DMS53 treated with DMSO at 0.1 percent for 48 hours (cell line): ENCODE measurements at regions not wholly inside any gene's neighbourhood (a gene's known extent, or its start where the extent isn't known, plus 50 kb on each side); places are given as distances from the start of the nearest gene placed in this dataset.
"Not testable (repeated sequence)": the region's sequence is repeated elsewhere in the genome, so short reads cannot be mapped to it uniquely, and the experiment has no call there.

Experiments
- DNase-seq: peaks from one replicate; lab custom pipeline; 2025; ENCODE audit not compliant: unreplicated experiment; lab: John Stamatoyannopoulos, UW

DNA sequence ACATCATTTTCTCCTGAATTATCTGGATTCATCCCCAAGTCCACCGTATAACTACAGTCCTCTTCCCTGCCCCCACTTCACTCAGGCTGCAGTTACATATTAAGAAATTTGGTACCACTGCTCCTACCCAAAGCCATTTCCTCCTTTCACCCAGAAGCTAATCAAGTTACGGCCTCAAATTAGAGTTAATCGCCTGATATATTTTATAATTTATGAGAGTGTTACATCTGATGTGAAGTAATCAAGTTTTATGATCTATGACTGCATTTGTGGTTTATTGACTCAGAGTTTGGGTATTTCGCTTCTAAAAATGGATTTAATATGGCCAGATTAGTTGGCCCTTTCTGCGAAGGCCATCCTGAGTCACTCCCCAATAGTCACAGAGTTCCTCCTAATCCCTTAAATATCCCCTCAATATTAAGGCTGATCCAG lies 223.6 kb upstream of the KIF2A start:
- no peak for DNase-seq

DNA sequence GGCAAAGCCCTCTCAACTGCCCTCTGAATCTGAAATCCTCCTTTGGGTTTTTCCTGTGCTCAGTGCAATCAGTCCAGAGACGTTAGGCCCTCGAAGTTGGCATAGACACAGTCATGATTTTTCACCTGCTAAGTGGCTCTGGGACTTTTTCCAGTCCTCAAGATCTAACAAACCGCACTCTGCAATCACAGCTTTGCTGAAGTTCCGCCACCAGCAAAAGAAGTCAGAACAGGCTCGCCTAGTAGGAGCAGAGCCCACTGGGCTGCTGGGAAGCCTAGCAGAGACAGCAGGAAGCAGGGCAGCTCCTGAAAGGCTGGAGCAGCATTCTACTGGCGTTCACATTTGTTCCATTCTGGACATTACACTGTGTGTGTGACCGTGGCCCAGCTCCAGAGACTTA lies 222.8 kb upstream of the KIF2A start:
- DNase-seq = no peak

DNA sequence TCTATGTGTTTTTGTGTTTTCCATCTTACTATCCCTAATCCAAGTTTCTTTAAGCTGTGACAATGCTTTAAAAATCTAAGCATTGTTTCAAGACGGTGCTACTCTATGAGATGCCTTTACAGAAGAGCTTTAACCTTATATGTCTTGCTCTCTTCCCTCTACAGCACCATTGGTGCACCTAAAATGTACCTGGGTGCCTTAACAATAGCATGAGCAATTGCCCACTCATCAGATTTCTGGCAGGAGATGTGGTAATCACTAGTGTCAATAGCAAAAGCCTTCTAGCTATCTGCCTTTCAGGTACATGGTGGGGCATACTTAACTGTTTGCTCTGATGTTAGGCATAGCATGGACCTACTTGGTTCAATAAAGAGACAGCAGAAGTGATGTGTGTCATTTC lies 222.3 kb upstream of the KIF2A start:
- no peak for DNase-seq

DNA sequence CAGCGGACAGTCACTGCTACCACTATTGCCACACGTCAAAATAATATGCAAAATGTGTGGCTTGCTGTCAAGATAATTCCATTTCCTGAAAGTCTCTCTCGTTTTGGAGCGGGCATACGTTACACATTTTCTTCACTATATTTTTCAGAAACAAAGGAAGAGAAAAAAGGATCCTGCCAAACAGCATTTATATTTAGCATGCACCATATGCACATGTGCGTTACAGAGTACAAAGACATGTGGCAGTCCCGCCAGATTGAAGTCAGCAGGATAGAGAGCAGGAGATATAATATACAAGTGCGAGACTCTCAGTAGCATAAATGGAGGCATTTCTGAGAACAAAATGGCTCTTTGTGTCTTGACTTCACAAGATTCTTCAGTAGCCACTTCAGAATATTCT lies 221.6 kb upstream of the KIF2A start:
- no peak for DNase-seq

DNA sequence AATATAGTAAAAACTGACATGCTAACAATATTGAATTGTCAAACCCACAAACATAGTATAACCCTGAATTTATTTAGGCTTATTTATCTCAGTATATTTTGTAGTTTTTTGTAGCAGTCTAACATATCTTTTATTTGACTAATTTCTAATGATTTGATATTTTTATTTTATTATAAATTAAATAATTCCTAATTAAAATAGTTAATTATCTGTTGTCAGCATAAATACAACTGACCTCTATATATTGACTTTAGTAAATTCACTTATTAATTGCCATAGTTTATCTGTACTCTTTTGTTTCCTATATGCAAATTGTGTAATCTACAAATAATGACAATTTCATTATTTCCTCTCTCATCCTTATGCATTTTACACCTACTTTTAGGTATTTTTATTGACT lies 215.1 kb upstream of the KIF2A start:
- no peak for DNase-seq

DNA sequence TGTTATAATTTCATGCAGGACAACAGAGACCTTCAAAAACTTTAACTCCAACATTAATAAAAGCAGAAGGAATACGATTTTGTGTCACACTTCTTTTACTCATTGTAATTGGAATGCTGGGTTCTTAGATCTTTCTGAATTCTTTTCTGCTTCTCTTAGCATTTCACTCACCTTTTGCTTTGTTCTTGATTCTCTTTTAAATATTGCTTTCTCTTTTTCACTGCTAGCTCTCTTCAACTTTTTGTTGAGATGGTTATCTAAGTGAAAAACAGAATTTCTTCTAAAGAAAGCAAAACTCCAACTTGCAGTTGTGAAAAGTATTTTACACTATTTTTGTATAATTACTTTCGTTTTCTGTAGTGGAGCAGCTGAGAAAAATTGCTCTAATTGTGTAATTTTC lies 212.6 kb upstream of the KIF2A start:
- DNase-seq = no peak

DNA sequence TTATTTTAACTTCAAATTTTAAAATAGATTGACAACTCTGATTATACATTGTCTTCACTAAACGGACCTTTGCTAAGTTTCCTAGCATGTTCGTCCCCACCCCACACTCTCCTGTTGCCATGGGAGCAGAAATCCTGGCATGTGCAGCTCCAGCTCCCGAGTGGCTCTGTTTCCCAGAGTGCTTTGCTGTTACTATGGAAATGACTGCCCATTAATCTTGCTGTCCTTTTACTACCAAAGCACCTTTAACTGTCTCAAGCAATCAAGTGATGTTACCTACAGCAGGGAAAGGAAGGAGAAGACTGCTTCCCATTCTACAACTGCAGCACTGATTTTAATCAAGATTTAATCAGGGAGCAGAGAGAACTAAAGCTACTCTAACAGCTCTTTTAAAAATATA lies 212.0 kb upstream of the KIF2A start:
- DNase-seq = peak; percentile 35

DNA sequence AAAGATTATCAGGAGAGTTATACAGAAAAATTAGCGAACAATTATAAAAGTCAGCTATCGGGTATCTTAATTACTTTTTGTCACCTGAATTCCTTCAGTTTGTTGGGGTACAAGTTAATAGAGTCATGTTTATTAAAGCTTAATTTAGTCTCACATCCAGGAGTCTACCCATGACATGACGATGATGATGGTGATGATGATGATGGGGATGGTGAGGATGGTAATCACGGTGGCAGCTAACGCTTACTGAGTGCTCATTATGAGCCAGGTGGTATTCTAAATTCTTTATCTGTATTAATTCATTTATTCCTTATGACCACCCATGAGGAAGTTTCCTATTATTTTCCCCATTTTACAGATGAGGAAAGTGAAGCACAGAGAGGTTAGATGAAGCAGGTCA lies 208.6 kb upstream of the KIF2A start:
- no peak for DNase-seq

DNA sequence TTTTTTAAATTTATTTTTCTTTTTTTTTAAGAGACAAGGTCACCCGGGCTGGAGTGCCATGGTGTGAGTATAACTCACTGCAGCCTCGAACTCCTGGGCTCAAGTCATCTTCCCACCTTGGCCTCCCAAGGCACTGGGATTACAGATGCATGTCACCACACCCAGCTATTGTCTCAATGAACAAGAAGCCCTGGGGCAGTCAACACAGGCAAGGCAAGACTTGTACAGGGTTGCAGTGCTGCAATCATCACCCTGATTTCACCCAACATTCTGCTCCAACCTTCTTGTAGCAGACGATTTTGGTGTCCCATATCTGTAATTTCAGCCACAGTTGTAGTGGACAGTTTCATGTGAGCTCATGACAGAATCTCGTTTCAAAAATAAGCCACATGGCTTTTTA lies 205.8 kb upstream of the KIF2A start:
- DNase-seq = no peak

DNA sequence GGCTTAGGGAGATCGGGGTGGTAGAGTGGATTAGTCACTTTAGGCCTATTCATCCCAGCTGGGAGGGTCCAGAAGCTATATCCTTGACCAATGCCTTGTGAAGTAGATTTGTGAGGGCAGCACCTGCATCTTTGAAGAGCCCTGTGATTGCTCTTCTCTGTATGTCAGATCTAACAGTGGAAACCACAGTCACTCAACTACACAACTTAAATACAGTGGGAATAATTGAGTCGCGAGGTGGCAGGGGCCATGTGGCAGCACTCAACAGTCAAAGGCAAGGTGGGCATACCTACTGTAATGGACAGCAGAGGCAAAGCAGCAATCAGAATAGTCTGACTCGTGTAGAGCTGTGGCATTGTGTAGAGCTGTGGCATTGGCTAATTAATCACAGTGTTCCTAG lies 202.1 kb upstream of the KIF2A start:
- not testable (repeated sequence) for DNase-seq

DNA sequence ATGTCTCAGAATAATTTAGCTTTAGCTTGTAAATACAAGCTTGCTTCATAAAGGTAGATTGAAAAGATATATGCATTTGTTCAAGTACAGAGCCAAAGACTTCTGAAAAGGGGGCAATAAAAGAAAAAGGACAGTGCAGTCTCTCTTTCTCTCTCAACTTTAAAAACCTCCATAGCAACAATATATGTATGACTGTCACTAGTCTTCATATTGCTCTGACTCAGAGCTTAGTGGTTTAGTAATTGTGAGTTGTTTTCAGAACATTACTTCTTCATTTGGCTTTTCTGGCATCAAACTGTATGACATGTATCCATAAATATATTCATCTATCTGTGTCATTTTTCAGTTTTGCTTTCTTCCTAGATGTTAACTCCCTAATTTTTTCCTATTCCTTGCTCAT lies 194.6 kb upstream of the KIF2A start:
- DNase-seq = no peak

DNA sequence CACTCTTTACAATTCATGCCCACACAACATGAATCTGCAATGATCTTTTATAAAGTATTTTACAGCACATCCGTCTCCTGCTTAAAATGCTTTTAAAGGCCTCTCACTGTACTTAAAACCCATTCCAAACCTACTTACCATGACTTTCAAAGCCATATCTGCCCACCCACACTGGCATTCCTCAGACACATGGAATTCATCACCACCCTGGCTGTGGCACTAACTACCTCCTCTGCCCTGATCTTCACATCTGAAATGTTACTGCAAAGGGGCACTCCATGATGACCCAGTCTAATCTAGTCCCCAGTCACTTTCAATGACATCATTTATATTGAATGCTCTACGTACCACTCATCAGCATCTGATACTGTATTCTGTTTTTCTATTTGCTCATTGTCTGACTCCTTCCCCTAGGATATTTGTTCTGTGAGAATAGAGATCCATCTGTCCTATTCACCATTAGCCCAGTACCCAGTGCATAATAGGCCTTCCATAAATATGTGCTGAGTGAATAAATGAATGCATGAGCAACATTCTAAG lies 193.2 kb upstream of the KIF2A start:
- no peak for DNase-seq

DNA sequence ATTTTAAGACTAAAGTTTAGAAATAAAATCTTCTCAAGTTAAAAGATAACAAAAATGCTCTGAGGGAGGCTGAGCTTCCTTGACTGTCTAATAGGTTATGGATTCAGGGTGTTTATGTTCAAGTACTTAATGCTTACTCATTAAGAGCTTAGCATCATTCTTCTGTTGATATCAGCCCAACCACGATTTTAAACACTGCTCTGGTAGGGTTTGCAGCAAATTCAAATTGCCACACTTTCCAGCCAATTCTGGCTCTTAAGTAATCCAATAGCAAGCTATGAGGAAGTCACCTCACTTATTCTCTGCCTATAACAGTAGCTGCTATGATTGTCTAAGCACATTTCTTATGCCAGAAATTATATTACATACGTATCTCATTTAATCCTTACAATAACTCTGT lies 191.0 kb upstream of the KIF2A start:
- no peak for DNase-seq

DNA sequence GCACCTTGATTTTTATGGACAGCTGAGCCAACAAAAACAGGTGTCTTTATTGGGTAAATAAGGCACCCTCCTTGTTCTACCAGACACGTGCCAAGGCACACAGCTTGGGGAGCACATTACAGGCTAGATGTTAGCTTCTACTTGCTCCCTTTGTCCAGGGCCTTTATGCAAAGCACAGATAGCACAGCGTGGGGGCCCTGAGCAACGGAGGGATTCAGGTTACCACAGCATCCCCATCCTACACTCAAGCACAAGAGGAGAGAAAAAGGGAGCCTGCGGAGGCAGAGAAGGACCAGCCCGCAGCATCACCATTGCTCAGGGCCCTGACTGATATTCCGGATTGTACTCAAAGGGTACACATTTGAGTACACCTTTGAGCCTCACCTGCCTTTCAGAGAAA lies 181.7 kb upstream of the KIF2A start:
- DNase-seq = no peak

DNA sequence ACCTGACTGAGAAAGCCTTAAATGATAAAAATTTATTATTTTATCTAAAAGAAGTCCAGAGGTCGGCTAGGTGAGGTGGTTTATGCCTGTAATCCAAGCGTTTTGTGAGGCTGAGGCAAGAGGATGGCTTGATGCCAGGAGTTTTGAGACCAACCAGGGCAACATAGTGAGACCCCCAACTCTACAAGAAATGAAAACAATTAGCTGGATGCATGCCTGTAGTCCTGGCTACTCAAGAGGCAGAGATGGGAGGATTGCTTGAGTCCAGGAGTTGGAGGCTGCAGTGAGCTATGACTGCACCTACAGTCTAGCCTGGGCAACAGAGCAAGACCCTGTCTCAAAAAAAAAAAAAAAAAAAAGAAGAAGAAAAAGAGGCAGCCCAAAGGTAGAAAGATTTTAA lies 179.9 kb upstream of the KIF2A start:
- no peak for DNase-seq

DNA sequence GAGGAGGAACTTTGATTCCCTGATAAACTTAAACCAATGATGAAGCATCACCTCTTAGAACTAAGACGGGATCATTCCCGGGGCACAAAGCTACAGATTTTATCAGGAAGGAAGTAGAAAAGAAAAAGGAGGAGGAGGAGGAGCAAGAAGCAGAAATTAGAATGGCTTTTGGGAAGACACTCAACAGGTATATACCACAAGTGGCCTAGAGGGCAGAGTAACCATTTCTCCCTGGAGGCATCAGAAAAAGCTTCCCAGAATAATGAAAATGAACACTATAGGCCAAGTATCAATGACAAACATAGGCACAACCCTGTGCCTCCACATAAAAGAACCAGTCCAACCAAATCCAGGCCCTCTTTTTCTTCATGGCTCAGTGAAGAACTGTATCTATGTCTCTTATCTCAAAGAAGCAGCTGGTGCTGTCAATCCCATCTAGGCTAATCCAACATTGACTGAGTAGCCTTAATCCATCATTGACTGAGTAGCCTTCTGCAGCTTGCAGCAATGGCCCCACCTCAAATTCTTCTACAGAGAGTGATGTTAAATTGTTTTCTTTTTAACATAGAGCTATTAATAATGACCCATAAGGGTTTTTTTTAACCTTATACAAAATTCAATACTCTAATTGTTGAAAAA lies 178.8 kb upstream of the KIF2A start:
- DNase-seq = no peak

DNA sequence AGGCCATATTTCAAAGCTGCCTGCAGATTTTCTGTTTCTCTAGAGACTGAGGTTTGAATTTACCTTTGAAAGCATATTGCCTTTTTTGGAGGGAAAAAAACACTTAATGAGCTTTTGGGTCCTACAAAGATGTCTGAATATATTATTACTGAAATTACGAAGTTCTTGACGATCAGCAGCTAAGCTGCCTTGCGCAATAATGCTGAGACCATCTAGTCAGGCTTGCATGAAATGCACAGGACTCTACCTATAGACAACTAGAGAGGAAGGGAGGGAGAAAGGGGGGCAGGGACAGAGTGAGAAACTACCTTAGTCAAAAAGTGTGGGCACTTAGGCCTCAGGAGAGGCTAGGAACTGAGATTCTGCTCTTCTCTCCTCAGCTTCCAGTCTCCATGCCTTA lies 175.9 kb upstream of the KIF2A start:
- DNase-seq = no peak

DNA sequence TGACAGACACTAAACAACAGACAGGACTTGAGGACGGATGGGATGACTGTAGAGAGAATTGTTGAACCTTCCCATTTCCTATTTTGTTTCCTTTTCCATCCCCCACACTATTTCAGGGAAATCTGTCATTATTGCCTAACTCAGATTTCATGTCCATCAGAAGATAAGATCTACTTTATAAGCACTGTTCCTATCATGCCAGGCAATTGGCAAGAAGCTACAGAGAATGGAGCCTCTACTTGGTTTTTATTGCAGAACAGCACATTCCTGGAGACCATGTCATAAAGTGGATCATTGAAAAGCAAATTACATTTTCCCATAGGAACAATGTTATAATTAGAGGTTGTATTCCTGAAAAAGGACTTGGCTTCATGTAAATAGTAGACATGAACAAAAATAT lies 173.7 kb upstream of the KIF2A start:
- no peak for DNase-seq

DNA sequence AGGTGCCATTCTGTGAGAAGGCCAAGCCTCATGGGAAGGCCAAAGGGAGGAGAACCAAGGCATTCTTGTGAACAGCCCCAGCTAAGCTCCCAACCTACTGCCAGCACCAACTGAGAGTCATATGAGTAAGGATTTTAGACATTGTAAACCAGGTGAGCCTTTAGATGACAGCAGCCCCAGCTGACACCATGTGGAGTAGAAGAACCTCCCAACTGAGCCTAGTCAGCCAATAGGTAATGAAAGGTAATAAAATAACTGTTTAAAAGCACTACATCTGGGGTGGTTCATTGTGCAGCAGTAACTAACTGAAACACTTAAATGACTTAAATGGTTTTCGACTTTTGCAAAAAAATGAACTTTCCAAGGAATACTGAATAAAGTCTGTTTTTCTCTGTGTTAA lies 172.6 kb upstream of the KIF2A start:
- no peak for DNase-seq

DNA sequence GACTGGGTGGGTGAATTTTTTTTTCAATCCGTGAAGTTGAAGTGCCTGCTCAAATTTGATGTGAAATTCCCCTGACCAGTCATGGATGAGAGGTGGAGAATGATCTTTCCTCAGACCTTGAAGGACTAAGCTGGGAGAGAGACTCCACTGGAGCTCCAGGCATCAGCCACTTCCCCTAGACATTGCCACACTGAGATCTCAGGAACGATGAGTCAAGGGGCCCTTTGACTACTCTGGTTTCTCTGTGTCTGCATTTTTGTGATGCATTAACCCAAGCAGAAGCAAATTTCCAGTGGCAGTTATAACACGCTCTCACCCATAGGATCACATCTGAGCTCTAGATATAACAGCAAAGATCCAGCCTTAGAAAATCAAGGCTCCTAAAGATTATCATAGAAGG lies 171.2 kb upstream of the KIF2A start:
- DNase-seq = no peak

DNA sequence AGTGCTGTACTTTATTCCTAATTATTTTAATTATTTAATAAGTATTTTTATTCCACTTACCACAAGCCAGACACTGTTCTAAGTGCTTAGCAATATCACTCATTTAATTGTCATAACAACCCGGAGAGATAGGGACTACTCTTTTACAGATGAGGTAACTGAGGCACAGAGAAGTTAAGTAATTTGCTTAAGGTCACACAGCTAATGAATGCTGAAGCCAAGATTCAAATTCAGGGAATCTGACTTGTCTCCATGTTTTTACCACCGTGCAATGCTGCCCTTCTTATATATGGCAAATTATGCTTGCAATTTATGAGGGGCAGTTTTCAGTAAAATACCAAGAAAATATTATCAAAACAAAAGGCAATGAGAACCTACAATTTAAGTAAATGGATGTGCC lies 168.4 kb upstream of the KIF2A start:
- DNase-seq = no peak

DNA sequence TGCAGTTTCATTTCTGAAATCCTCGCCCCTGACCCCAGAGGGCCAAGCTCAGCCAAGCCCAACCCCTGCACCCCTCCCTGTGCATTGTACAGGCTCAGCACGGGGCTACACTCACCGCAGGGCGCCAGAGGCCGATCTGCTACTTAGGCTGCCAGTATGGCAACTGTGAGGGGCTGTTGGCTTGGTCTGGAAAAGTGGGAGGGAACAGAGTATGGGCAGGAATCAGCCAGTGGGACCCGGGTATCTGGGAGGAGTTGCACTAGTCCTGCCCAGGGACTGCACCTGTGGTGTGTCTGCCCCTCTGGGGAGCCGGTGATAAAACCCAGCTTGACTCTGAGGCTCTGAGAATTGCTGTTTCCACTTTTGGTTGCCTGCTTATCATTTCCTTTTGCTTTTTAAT lies 167.4 kb upstream of the KIF2A start:
- DNase-seq = no peak

DNA sequence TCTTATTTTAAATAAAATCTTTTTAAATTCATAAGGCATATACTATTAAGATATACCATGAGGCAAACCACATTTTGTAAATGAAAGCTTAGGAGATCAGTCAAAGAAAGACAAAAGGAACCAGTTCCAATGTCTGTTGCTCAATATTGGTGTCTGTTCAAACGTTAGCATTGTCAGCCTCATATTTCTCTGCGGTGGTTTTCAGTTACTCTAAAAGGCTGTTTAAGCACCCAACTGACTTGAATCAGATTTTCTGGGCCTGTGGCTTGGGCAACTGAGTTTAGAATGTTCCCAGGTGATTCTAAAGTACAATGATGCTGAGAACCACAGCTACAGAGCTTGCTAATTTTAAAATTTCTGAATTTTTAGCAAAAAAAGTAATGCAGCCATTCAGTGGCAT lies 166.3 kb upstream of the KIF2A start:
- no peak for DNase-seq

DNA sequence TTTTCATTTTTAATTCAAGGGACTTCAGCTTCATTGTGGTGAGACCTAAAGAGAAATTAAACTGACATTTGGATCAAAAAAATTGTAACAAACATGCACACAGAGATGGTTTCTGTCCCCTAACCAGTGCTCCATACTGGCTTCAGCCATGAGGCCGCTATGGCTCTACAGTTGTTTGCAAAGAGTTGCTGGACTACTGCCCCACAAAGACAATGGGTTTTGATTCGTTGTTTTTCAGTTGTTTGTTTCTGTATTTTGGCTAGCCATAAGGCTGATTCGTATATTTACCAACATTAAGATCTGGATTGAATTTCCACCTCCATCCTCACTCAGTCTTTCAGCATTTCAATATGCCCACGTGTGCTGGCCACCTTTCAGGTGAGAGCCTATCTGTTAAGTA lies 163.7 kb upstream of the KIF2A start:
- no peak for DNase-seq
